ENCODE measurements at regions not wholly inside any gene's neighbourhood (a gene's known extent, or its start where the extent isn't known, plus 50 kb on each side); places are given as distances from the start of the nearest gene placed in this dataset.

DNA sequence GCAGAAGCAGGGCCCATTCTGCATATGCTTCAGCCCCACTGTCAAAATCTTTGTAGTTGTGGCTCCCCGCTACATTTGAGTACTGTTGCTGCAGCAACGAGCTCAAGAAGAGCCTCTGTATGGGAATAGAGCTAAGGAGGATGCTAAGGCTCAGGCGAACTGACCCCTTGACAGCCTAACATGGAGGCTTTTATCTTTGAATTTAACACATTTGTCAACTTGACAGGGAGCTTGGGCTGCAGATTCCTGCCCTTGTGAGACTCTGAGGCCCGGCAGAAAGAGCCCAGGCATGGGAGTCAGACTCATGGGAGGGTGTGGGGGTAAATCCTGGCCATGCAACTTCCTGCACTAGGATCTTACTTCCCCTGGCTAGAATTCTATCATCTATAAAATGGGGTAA is 278.7 kb upstream of the CITED2 start:
- DNase-seq = no peak

GRCh38 chr6:139650941-139651340 is 276.5 kb upstream of the CITED2 start:
- no peak for DNase-seq

- DNase-seq = no peak
Measured at GRCh38 chr6:139649732-139650131, 275.3 kb upstream of the CITED2 start.

- no peak for DNase-seq
Measured at GRCh38 chr6:139649128-139649527, 274.7 kb upstream of the CITED2 start.

GRCh38 chr6:139648430-139649000 is 274.1 kb upstream of the CITED2 start:
- no peak for DNase-seq

DNA sequence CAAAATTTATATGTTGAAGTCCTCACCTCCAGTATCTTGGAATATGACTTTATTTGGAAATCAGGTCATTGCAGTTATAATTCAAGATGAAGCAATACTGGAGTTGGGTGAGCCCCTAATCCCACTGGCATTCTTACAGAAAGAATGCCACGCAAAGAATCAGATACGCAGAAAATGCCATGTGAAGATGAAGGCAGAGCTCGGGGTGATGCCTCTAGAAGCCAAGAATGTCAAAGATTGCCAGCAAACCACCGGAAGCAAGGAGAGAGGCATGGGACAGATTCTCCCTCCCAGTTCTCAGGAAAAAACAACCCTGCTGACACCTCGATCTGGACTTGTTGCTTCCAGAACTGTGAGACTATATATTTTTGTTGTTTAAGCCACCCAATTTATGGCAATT is 273.4 kb upstream of the CITED2 start:
- no peak for DNase-seq

GRCh38 chr6:139647016-139647415 is 272.6 kb upstream of the CITED2 start:
- DNase-seq = no peak

DNA sequence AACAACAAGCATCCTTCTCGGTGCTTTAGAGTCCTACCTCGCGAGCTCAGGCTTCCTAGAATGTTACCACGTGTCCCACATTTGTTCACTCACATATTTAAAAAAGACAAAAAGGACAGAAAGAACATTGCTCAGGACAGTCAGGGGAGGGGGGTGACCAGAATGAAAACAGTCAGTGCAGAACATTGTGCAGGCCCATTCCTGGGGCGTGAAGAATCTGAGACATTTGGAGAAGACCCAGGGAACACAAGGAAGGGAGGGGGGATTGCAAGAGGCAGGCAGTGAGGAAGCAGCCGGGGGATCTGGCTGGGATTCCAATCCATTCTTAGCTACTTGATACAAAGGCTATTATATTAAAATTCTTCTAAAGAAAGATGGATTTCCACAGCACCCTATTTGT is 270.4 kb upstream of the CITED2 start:
- DNase-seq = no peak

DNA sequence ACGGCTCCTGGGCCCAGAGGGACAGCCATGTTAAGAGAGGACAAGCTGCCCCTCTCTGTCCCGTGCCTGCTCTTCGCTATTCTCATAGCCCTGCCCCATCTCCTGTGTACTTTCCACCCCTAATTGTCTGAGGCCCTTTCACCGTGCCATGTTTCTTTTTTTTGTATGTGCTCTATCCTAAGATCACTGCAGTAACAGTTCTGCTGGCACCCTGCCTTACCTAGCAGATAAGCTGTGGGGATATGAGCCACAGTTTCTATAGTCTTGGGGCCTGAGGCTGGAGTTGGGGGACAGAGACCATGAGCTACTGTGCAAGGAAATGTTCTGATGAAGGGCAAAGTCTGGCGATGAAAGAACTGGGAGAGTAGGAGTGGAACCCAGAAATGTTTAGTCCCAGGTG is 269.5 kb upstream of the CITED2 start:
- no peak for DNase-seq

- no peak for DNase-seq
Measured at GRCh38 chr6:139642346-139642745, 267.9 kb upstream of the CITED2 start.

DNA sequence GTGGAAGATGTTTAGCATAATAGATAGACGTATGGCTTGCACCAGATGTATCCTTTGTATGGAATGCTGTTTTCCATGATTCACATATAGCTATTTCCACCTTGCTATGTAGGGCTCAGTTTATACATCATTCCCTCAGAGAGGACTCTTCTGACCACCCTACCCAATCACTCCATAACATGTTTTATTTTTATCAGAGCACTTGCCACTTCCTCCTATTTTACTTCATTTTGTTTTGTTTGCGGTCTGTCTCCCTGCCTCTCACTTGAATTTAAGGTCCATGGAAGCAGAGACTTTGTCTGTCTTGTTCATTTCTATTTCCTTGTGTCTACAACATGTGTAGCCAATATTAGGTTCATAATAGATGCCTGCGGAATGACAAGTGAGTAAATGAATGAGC is 266.9 kb upstream of the CITED2 start:
- no peak for DNase-seq

DNA sequence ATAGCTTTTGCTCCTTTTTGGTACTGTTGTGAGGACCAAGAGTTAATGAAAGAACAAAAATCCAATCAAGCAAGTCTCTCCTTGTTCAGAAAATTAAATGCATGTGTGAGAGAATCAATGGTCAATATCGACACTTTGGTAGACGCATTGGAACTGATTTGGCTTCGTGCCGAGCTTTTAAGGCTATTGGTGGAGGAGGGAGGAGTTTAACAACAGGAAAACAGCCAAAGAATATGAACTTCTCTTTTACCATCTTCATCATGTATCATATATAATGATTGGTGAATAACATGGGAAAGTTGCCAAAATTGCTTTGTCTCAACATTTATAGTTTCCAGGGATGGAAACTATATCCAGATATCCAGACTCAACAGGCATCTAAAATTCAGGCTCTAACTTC is 266.5 kb upstream of the CITED2 start:
- no peak for DNase-seq

DNA sequence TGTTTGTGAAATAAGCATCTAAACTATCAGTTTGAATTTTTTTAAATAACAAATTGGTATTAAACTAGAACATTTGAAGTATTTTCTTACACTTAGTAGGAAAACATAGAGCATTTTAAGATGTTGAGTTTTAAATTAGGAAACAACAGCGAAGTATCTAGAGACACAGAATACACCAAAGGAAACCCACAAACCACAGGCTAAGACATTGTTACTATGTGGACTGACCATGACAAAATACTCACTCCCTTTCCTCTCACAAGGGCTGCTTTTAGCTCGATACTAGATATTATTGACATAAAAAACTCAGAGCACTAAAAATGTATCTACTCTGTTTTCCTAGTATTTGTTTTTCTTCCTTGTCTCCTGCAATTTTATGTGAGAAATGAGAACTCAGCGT is 266.0 kb upstream of the CITED2 start:
- no peak for DNase-seq

- no peak for DNase-seq
Measured at GRCh38 chr6:139639507-139639906, 265.1 kb upstream of the CITED2 start.

- DNase-seq = no peak
Measured at GRCh38 chr6:139638179-139638941, 263.9 kb upstream of the CITED2 start.

DNA sequence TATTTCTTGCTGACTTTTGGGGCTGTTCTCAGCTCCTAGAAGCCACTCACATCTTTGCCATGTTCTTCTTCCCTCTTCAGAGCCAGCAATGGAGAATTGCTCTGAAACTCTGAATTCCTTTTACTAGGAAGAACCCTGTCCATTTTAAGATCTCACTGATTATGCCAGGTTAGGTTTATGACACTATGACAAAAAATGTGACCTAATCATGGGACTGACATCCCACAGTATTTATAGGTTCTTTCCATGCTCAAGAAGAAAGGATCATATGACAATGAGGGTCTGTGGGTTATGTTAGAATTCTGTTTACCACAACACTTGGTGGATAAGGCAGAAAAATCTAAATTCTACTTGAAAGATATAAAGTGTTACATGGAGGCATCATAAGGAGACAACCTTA is 263.3 kb upstream of the CITED2 start:
- DNase-seq = no peak

DNA sequence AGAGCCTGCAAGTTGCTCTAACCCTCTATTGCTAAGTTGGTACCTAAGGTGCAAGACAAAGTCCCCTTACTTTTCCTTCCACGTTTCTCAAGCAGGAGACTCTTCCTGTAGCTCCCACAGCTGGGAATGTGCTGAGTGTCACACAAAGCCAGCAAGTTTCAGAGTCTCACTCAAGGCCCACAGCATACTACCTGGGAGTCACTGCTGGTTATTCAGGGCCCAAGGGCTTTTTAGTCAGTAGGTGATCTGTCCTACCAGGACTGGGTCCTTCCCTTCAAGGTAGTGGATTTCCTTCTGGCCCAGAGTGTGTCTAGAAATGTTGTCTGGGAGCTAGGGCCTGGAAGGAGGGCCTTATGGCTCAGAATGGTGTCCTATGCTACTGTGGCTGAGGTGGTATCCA is 261.9 kb upstream of the CITED2 start:
- no peak for DNase-seq

GRCh38 chr6:139635401-139636130 is 261.1 kb upstream of the CITED2 start:
- DNase-seq = no peak

GRCh38 chr6:139632840-139633239 is 258.4 kb upstream of the CITED2 start:
- no peak for DNase-seq

DNA sequence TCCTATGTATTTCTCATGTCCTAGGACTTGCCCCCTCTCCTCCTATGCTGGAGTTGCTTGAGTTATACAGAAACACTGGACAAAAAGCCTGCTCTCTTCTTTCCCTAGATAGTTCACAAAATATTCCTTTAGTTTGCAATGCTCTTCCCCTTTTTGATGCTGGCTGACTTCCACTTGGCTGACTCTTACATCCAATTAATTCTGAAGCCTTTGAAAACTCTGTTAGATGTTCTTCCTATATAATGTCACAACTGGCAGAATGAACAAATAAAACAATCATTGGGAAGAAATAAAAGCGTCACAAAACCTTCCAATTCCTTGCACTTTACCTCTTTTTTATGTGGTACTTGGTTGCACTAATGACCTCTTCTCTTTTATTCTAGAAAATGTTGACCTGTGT is 253.8 kb upstream of the CITED2 start:
- no peak for DNase-seq

GRCh38 chr6:139627091-139627490 is 252.6 kb upstream of the CITED2 start:
- DNase-seq = no peak

GRCh38 chr6:139625998-139626975 is 251.8 kb upstream of the CITED2 start:
- no peak for DNase-seq
